ENCODE measurements at regions not wholly inside any gene's neighbourhood (a gene's known extent, or its start where the extent isn't known, plus 50 kb on each side); places are given as distances from the start of the nearest gene placed in this dataset.
"Not testable (repeated sequence)": the region's sequence is repeated elsewhere in the genome, so short reads cannot be mapped to it uniquely, and the experiment has no call there.

DNA sequence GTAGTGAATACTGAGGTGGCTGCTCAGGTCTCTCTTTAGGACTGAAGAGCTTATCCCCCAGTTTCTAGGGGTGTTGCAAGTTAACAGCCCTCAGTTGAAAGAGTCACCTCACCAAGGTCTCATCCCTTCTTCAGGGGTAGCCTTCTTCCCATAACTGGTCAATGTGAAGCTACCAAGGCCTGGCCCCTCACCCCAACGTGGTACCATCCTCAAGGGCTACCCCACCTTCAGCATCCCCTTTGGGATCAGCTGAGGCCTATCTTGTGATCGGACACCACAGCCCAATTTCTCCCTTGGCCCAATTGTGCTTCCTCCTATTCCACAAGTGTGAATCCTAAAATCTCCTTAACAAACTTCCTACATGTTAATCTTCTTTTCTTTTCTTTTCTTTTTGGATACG lies 289.5 kb upstream of the MKLN1 start:
- in situ Hi-C loops (cut with HindIII; ENCODE audit: low sequenced_read_pairs), result no loop called here

DNA sequence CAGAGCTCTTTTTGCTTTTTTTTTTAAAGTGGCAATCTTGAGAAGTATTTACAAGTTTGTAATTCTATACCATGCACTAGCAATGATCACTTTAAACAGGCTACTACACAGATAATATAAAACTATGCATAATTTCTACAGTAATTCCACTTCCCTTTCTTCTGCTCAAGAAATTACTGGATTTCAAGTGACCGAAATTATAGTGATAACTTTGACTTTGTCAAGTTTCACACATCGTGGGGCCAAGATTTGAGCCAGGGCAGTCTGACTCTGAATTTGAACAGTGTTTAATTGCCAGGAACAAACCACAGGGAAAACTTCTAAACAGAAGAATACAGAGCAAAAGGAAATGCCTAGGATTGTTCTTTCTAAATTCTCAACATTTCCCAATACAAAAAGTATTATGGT lies 288.3 kb upstream of the MKLN1 start:
- in situ Hi-C loops (cut with HindIII; ENCODE audit: low sequenced_read_pairs), result no loop called here

DNA sequence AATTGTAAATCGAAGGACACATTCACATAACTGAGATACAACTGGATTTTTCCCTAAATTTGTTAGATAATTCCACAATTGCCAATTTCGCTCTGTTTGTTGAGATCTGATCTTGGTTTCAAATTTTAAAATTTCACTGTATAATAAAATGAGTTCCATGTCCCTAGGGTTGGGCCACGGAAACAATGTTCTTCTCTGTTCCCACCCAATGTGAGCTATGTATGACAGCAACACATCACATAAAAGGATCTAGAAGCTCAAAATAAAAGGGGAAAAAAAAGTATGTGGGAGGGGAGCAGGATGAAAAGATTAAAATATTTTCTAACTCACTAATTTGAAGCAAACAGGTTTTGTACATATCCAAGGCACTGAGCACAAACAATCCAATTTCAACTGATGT lies 287.8 kb upstream of the MKLN1 start:
- in situ Hi-C loops (cut with HindIII; ENCODE audit: low sequenced_read_pairs), result no loop called here

DNA sequence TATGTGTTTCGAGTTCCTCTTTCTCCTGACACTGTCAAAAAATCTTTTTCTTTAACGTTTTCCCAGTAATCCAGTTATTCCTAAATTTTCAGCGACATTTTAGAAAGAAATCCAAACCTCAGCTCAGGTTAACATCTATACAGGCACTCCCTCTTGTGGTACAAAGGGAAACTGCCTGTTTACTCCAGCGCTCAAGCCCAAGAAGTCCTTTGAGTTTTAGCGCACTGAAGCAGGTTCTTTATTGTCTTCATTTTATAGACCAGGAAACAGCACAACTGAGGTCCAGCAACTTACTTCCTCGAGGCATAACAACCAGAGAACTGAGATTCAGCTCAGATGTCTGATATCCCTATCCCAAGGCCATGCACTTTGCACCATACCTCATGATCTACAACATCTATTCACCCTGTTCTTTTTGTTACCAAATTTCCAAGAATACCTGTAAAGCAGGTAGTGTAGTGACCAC lies 287.2 kb upstream of the MKLN1 start:
- in situ Hi-C loops (cut with HindIII; ENCODE audit: low sequenced_read_pairs), result no loop called here

DNA sequence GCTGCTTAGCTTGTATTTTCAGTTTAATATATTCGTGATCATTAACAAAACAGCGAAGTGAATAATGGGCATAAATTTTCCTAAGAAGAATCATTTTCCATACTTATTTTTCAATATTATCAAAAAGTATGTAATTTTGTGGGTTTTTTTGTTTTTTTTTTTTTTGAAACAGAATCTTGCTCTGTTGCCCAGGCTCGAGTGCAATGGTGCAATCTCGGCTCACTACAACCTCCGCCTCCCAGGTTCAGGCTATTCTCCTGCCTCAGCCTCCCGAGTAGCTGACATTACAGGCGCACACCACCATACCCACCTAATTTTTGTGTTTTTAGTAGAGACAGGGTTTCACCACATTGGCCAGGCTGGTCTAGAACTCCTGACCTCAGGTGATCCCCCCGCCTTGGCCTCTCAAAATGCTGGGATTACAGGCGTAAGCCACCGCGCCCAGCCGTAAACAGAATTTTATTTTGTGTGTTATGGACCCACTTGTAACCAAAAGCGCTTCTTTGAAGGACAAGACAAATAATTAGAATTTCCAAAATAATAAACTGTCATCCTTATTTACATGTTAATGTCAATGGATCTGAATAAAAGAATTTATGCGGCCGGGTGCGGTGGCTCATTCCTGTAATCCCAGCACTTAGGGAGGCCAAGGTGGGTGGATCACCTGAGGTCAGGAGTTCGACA lies 286.5 kb upstream of the MKLN1 start:
- in situ Hi-C loops (cut with HindIII; ENCODE audit: low sequenced_read_pairs), result not testable (repeated sequence)

DNA sequence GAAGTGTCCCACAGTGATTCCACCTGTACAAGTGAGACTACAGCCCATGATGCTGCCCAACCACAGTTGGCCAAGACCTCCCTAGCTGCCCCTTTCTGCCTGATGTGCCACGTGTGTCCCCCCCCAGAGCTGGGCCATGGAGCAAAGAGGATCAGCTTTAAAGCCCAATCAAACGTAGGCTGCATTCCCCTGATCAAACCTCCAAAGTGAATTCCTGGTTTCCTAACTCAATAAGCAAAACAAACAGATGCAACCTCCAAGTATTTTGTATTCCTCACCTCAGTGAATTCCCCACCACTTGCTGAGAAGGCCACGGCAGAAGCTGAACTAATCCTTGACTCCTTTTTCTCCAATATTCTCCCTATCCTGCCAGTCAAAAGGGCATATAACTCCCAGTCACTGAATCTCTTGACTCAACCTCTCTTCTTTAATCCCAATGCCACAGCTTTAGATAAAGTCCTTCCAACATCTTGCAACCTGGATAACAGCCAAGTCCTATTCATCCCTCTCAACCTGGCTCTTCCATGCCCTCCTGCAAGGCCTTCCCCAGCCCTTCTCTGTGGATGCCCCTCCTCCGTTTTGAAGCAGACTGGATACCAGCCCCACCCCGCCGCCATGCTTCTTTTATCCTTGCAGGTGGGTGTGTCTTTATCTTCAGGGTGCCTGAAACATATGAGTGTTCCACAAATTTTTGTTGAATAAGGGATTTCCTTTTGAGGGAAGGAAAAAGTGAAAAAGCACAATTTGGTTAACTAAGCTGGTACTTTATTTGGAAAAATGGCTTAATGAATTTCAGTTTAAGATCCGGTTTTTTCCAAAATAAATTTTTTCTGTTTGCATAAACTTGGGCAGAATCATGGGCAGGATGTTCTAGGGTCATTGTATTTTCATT lies 285.2 kb upstream of the MKLN1 start:
- in situ Hi-C loops (cut with HindIII; ENCODE audit: low sequenced_read_pairs), result no loop called here

DNA sequence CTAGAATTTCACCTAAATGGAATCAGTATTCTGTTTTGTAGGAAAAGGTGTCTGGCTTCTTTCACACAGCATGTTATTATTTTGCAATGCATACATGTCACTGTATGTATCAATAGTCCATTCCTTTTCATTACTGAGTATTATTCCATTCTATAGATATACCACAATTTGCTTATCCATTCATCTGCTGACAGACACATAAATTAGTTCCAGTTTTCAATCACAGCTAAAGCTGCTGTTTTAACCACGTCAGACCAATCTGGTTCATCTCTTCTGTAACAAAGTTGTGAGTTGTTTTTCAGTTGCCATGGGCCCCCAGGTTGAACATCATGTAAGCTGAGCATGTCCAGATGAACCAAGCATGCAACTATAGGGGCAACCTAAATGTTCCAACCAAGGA lies 282.1 kb upstream of the MKLN1 start:
- in situ Hi-C loops (cut with HindIII; ENCODE audit: low sequenced_read_pairs), result no loop called here

DNA sequence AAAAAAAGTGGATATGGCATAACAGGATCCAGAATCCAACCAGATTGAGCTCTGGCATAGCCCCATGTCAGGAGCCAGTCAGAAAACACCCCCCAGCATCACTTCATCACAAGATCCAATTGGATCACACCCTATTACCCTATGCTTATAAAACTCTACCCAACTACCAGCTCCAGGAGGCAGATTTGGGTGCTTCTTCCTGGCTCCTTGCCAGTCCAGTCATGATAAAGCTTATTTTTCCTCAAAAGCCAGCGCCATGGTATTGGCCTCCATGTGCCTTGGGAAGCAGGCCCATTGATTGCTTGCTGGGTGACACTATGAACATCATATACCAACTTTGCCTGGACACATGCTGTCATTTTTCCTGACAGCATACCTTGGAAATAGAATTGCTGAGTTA lies 281.4 kb upstream of the MKLN1 start:
- in situ Hi-C loops (cut with HindIII; ENCODE audit: low sequenced_read_pairs), result no loop called here

DNA sequence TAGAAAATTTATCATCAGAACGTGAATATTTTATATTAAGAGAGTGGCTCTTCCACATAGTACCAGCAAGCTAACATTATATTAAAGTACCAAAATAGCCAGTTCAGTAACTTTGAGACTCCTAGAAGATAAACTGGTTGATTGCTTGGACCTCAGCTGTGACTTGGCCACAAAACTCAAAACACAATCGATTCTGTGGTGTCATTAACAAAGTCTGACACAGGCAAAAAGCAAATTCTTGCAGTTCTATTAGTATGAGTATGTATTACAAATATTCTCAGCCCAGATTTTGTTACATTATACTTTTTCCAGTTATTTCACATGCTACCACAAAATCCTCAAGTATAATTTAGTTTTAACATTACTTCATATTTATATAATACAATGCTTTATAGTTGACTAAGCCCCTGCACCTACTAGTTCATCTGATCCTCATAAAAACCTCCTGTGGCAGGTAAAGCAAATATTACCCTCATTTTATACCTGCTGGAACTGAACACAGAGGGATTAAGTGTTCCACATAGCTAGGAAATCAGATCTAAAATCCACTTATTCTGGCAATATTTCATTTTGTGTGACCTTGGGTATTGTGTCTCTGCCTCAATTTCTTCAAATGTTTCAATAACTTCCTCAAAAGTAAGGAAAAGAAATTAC lies 279.9 kb upstream of the MKLN1 start:
- in situ Hi-C loops (cut with HindIII; ENCODE audit: low sequenced_read_pairs), result no loop called here

DNA sequence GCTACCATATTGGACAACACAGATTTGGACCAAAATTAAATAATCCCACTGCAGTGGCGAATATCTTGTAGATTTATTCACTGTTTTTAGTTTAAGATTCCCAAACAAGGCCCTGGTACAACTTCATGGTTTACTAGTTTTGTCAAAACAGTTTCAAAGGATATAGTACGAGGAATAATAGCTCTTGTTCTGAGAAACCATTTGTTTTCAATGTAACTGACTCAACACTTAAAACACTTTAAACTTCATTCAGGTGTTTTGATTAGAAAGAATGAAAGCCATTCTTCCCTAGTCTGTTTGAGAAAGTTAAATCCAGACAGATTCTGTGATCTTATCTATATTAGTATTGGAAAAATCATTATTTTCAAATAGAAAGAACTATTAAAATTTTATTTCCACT lies 276.4 kb upstream of the MKLN1 start:
- in situ Hi-C loops (cut with HindIII; ENCODE audit: low sequenced_read_pairs), result no loop called here

DNA sequence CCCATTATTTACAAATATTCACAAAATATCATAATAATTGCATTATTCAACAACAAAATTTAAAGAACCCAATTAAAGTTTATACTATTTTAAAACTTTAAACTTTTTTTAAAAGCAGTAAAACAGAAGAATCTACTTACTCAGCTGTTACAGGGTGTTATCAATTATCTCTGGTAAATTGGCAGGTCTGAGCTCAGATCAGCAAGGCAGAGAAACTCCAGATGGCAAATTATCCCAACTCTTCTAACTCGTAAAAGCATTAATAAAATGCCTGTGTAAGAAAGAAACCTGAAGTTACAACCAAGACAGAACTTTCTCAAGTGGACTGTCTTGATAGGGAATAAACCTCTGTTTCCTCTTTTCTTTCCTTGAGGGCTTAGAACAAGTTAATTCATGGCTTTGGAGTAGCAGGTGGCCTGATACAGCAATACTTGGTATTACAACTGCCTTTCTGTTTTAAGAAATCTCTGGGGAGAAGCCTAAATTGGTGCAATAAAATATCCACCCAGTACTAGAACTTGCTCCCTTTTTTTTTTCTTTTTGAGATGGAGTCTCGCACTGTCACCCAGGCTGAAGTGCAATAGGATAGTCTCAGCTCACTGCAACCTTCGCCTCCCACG lies 275.3 kb upstream of the MKLN1 start:
- in situ Hi-C loops (cut with HindIII; ENCODE audit: low sequenced_read_pairs), result no loop called here

DNA sequence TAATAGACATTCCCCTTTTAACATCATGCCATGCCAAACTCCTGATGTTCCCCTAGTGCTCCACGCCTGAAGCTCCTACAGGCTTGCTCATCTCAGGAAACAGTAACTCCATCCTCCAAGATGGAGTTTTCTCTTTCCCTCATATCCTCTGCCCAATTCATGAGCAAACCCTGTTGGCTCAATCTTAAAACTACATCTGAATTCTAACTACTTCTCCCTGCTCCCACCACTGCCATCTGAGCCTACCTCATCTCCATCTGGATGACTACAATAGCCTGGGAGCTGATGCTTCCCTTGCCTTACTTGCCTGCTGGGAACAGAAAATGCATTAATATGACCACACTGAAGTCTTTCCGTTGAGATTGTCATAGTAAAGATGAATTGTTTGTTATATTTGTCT lies 271.7 kb upstream of the MKLN1 start:
- in situ Hi-C loops (cut with HindIII; ENCODE audit: low sequenced_read_pairs), result no loop called here

DNA sequence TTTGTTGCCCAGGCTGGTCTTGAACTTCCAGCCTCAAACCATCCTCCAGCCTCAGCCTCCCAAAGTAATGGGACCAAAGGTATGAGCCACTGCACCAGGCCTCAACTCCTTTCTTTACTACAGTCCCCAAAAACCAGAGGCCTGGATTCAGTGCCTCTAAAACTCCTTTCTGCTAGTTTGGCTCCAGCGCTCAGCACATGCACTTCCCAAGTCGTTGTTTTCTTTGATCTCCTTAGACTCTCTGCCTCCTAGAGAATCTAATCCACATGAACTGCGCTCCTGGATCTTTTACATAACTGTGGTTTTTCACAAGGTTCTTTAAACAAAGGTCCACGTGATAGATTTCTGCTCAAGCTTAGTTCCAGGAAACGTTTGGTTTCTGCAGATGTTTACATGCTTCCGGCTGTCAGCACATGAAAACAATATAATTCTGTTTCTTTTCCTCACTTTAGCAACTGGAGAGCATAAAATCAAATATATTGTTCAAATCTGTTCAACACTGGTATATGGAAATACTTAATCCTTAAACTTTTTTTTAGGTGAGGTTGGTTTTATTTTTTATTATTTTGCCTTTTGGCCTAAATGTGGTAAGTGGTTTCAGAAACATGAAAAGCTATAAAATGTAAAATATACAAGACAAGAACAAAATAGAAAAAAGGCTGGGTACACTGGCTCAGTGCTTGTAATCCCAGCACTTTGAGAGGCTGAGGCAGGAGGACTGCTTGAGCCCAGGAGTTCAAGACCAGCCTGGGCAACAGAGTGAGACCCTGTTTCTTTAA lies 270.5 kb upstream of the MKLN1 start:
- in situ Hi-C loops (cut with HindIII; ENCODE audit: low sequenced_read_pairs), result no loop called here

DNA sequence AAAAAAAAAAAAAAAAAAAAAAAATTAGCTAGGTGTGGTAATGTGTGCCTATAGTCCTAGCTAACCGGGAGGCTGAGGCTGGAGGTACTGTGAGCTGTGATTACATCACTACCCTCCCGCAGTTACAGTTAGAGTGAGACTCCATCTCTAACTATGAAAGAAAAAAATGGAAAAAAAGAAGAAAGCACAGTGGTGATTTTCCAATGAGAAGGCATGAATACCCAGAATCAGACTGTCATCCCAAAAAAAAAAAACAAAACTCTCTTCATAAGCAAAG lies 269.9 kb upstream of the MKLN1 start:
- in situ Hi-C loops (cut with HindIII; ENCODE audit: low sequenced_read_pairs), result no loop called here

DNA sequence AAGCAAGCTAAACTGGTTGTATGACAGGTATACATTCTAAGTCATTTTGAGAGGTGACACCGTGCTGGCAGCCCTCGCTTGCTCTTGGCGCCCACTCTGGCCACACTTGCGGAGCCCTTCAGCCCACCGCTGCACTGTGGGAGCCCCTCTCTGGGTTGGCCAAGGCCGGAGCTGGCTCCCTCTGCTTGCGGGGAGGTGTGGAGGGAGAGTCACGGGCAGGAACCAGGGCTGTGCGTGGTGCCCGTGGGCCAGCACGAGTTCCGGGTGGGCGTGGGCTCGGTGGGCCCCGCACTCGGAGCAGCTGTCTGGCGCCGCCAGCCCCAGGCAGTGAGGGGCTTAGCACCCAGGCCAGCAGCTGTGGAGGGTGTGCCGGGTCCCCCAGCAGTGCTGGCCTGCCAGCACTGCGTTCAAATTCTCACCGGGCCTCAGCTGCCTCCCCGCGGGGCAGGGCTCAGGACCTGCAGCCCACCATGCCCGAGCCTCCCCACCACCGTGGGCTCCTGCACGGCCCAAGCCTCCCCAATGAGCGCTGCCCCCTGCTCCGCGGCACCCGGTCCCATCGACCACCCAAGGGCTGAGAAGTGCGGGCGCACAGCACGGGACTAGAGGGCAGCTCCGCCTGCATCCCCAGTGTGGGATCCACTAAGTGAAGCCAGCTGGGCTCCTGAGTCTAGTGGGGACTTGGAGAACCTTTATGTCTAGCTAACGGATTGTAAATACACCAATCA lies 269.0 kb upstream of the MKLN1 start:
- in situ Hi-C loops (cut with HindIII; ENCODE audit: low sequenced_read_pairs), result not testable (repeated sequence)

DNA sequence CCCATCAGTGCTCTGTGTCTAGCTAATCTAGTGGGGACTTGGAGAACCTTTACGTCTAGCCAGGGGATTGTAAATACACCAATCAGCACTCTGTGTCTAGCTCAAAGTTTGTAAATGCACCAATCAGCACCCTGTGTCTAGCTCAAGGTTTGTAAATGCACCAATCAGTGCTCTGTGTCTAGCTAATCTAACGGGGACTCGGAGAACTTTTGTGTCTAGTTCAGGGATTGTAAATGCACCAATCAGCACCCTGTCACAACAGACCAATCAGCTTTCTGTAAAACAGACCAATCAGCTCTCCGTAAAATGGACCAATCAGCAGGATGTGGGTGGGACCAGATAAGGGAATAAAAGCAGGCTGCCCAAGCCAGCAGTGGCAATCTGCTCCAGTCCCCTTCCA lies 268.3 kb upstream of the MKLN1 start:
- in situ Hi-C loops (cut with HindIII; ENCODE audit: low sequenced_read_pairs), result not testable (repeated sequence)

DNA sequence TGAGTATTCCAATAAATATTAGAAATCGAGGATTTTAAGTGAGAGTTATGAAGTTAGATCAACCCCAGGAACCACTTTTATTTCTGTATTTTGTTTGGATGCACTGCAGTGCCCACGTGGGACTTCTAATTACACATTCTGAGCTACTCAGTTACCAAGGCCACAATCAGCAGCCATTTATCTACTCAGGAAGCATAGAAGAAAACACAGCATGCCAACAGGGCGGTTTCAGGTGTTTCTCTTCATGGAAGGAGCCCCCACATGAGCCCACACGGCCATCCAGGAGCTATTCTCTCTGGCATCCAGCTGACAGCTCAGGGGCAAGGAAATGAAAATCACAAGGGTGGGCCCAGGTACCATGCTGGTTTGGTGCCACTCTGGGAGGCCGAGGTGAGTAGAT lies 266.5 kb upstream of the MKLN1 start:
- in situ Hi-C loops (cut with HindIII; ENCODE audit: low sequenced_read_pairs), result no loop called here

DNA sequence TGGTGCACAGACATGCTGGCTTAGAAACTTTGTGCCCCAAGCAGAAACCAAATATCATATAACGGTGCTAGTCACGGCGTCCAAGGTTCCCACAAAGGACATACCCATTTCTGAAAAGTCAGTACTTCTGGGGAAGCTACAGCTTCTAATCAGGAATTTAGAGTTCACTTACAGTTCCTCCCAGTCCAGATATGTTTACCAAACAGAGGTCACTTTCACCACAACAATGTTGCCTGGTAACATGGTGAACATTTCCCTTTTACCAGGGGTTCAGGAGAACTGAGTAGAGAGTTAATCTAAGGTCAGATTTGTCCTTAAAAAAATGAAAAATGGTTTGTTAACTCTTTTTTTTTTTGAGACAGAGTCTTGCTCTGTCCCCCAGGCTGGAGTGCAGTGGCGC lies 265.9 kb upstream of the MKLN1 start:
- in situ Hi-C loops (cut with HindIII; ENCODE audit: low sequenced_read_pairs), result no loop called here

DNA sequence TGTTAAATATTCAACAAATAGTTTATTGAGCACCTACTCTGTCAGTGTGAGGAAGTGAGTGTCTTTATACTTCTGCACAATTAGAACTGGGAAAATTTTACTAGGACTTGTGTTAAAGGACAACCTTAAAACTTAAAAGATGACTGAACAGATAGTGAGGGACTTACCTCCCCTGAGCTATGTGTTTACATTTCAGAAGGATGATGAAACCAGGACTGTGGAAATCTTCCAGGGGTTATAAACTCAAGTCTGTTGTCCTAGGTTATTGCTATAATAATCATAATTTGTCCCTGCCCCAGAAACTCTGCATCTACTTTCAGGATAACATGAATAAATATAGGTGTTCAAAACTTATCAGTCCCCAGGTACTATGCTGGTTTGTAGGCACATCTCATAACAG lies 261.0 kb upstream of the MKLN1 start:
- in situ Hi-C loops (cut with HindIII; ENCODE audit: low sequenced_read_pairs), result no loop called here

DNA sequence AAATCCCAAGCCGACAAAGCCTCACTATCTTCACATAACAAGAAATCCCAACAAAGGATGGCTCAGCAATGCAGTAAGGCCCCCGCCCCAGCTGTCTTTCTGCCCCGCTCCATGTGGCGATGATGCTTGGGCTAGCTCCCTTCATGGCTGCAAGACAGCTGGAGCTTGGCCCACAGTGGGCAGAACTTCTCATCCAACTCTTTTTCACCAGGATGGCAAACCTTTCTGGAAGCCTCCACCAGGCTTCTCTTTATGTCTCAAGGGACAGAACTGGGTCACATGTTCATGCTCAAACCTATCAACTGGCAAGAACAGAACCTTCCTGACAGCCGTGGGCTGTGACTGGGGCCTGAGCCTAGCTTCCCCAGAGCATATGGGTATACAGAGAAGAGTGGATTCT lies 260.5 kb upstream of the MKLN1 start:
- in situ Hi-C loops (cut with HindIII; ENCODE audit: low sequenced_read_pairs), result no loop called here

Measured in endothelial cell of hepatic sinusoid (primary cell).